GM23338 (cell line): ENCODE measurements at regions not wholly inside any gene's neighbourhood (a gene's known extent, or its start where the extent isn't known, plus 50 kb on each side); places are given as distances from the start of the nearest gene placed in this dataset.

Experiments used
- ATAC-seq: fragments of 200-7000 bp; cut with Tn5 transposase; 3 replicates; pipeline ENCODE4 v1.9.1; 2020
- DNase-seq: peaks from one replicate; pipeline ENCODE4 v3.0.0-alpha.2; 2015; ENCODE audit warnings: low spot score
- H2AFZ ChIP-seq: fragments of 200-600 bp; sonication (generic); 2 replicates; pipeline ENCODE4 v1.8.0; 2016; ENCODE audit warnings: antibody characterized with exemption, mild to moderate bottlenecking, moderate library complexity
- H3F3A ChIP-seq: fragments of 200-600 bp; sonication (generic); replicated peaks from 2 replicates; pipeline ENCODE4 v1.8.0; 2017; ENCODE audit warnings: antibody characterized with exemption, mixed run types, low read depth
- H3K27ac ChIP-seq: fragments of 200-600 bp; sonication (generic); 2 replicates; pipeline ENCODE4 v1.6.1; 2016; ENCODE audit warnings: low read depth
- H3K27me3 ChIP-seq: fragments of 200-600 bp; sonication (generic); 2 replicates; pipeline ENCODE4 v1.8.0; 2016; ENCODE audit warnings: mild to moderate bottlenecking, mixed run types, moderate library complexity; ENCODE audit not compliant: insufficient read depth
- H3K36me3 ChIP-seq: fragments of 200-600 bp; sonication (generic); 2 replicates; pipeline ENCODE4 v1.8.0; 2016; ENCODE audit warnings: mild to moderate bottlenecking; ENCODE audit not compliant: insufficient read depth
- H3K4me1 ChIP-seq: fragments of 200-600 bp; sonication (generic); 2 replicates; pipeline ENCODE4 v1.8.0; 2016; ENCODE audit warnings: mild to moderate bottlenecking, moderate library complexity; ENCODE audit not compliant: insufficient read depth
- H3K4me2 ChIP-seq: fragments of 200-600 bp; sonication (generic); 2 replicates; pipeline ENCODE4 v1.7.1; 2017; ENCODE audit warnings: mixed run types
- H3K4me3 ChIP-seq: fragments of 200-600 bp; sonication (generic); 2 replicates; pipeline ENCODE4 v1.6.1; 2016; ENCODE audit warnings: mixed run types
- H3K79me2 ChIP-seq: fragments of 200-600 bp; sonication (generic); replicated peaks from 2 replicates; pipeline ENCODE4 v1.8.0; 2017; ENCODE audit warnings: mild to moderate bottlenecking; ENCODE audit not compliant: insufficient read depth
- H3K9me2 ChIP-seq: fragments of 200-600 bp; sonication (generic); 2 replicates; pipeline ENCODE4 v1.8.0; 2017; ENCODE audit not compliant: insufficient read depth
- H4K20me1 ChIP-seq: fragments of 200-600 bp; sonication (generic); replicated peaks from 2 replicates; pipeline ENCODE4 v1.8.0; 2017; ENCODE audit warnings: mild to moderate bottlenecking; ENCODE audit not compliant: insufficient read depth
- H3K27ac Mint-ChIP-seq: 2 replicates; pipeline ENCODE4 v1.8.0; 2020; ENCODE audit warnings: inconsistent platforms, mild to moderate bottlenecking, moderate library complexity, mixed read lengths
- H3K27me3 Mint-ChIP-seq: 3 replicates; pipeline ENCODE4 v1.8.0; 2022; ENCODE audit warnings: low read depth, mild to moderate bottlenecking, moderate library complexity, mixed read lengths, inconsistent platforms; ENCODE audit not compliant: insufficient read depth, poor library complexity
- H3K36me3 Mint-ChIP-seq: 3 replicates; pipeline ENCODE4 v1.8.0; 2021; ENCODE audit warnings: low read depth, mild to moderate bottlenecking, inconsistent platforms, moderate library complexity, mixed read lengths
- H3K4me1 Mint-ChIP-seq: 3 replicates; pipeline ENCODE4 v1.8.0; 2020; ENCODE audit warnings: mild to moderate bottlenecking, inconsistent platforms, mixed read lengths
- H3K4me3 Mint-ChIP-seq: 3 replicates; pipeline ENCODE4 v1.8.0; 2021; ENCODE audit warnings: moderate library complexity, mild to moderate bottlenecking, inconsistent platforms, mixed read lengths
- H3K9me3 Mint-ChIP-seq: 3 replicates; pipeline ENCODE4 v1.8.0; 2020; ENCODE audit warnings: moderate library complexity, mild to moderate bottlenecking, inconsistent platforms, mixed read lengths
- ETS1 ChIP-seq: IDR thresholded peaks from 2 replicates; pipeline ENCODE4 v1.6.1; 2016; ENCODE audit warnings: antibody characterized with exemption
- EZH2 ChIP-seq: fragments of 200-600 bp; sonication (generic); IDR thresholded peaks from one replicate; pipeline ENCODE4 v1.8.0; 2017; ENCODE audit warnings: antibody characterized with exemption, mild to moderate bottlenecking, low read depth; ENCODE audit not compliant: unreplicated experiment
- EZH2phosphoT487 ChIP-seq: fragments of 200-600 bp; sonication (generic); IDR thresholded peaks from one replicate; pipeline ENCODE4 v1.8.1; 2018; ENCODE audit warnings: antibody characterized with exemption; ENCODE audit not compliant: unreplicated experiment
- JUNB ChIP-seq: IDR thresholded peaks from one replicate; pipeline ENCODE4 v1.6.1; 2016; ENCODE audit warnings: antibody characterized with exemption; ENCODE audit not compliant: unreplicated experiment
- ZNF331 ChIP-seq: fragments of 250-450 bp; sonication (Bioruptor Pico); IDR thresholded peaks from 2 replicates; pipeline ENCODE4 v1.5.0; 2020; ENCODE audit warnings: low read depth, mild to moderate bottlenecking, moderate library complexity
- TF ChIP-seq, protein P1 (sequence below): fragments of 250-450 bp; sonication (Bioruptor Pico); IDR thresholded peaks from 2 replicates; pipeline ENCODE4 v1.5.0; 2020; ENCODE audit warnings: mild to moderate bottlenecking, moderate library complexity
- TF ChIP-seq, protein P2 (sequence below), 2 experiments: fragments of 200-600 bp in 1 of 2; sonication (generic) in 1 of 2; conservative IDR thresholded peaks; 2 replicates each; pipeline versions ENCODE4 v1.5.1 to v1.6.1; 2016 to 2017; ENCODE audit warnings: antibody characterized with exemption in 2 of 2, low read depth in 2 of 2, mild to moderate bottlenecking in 2 of 2, moderate library complexity in 1 of 2

DNA sequence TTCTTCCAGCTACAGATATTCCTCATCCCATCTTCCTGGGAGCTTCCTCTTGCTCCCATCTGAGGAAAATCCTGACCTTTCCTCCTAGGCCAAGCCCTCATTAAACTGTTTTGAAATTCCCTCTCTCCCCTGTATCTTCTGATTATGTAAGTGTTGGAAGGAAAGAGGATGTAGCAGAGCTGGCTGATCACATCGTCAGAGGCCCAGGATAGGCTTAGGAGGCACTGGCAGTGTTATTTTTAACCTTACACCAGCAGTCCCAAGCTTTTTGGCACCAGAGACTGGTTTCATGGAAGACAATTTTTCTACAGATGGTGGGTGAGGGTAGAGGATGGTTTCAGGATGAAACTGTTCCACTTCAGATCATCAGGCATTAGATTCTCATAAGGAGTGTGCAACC lies 630.4 kb downstream of the EPHA4 start:
- Mint-ChIP-seq H3K4me3 (no peak overlapping the region), H3K4me1 (peaks cover 3% of the 10 kb centered on the region; the same call in 2 of the 3 replicates), H3K27me3 (no peaks in the 10 kb centered on the region), H3K36me3 (no peaks in the 10 kb centered on the region), H3K9me3 (peaks cover 12% of the 10 kb centered on the region; the same call in 2 of the 3 replicates), H3K27ac (no peak overlapping the region)
- H2AFZ ChIP-seq = no peak overlapping the region
- H3K27me3 ChIP-seq = no peaks in the 10 kb centered on the region
- no peak overlapping the region for H3K4me2 ChIP-seq
- H3K4me1 ChIP-seq = no peaks in the 10 kb centered on the region
- H3K79me2 ChIP-seq = no peaks in the 10 kb centered on the region
- H3K4me3 ChIP-seq = no peak overlapping the region
- DNase-seq (no peak), ATAC-seq (no peak)
- H3K27ac ChIP-seq = no peak overlapping the region
- no peaks in the 10 kb centered on the region for H3K36me3 ChIP-seq
- TF ChIP-seq, protein P1, sequence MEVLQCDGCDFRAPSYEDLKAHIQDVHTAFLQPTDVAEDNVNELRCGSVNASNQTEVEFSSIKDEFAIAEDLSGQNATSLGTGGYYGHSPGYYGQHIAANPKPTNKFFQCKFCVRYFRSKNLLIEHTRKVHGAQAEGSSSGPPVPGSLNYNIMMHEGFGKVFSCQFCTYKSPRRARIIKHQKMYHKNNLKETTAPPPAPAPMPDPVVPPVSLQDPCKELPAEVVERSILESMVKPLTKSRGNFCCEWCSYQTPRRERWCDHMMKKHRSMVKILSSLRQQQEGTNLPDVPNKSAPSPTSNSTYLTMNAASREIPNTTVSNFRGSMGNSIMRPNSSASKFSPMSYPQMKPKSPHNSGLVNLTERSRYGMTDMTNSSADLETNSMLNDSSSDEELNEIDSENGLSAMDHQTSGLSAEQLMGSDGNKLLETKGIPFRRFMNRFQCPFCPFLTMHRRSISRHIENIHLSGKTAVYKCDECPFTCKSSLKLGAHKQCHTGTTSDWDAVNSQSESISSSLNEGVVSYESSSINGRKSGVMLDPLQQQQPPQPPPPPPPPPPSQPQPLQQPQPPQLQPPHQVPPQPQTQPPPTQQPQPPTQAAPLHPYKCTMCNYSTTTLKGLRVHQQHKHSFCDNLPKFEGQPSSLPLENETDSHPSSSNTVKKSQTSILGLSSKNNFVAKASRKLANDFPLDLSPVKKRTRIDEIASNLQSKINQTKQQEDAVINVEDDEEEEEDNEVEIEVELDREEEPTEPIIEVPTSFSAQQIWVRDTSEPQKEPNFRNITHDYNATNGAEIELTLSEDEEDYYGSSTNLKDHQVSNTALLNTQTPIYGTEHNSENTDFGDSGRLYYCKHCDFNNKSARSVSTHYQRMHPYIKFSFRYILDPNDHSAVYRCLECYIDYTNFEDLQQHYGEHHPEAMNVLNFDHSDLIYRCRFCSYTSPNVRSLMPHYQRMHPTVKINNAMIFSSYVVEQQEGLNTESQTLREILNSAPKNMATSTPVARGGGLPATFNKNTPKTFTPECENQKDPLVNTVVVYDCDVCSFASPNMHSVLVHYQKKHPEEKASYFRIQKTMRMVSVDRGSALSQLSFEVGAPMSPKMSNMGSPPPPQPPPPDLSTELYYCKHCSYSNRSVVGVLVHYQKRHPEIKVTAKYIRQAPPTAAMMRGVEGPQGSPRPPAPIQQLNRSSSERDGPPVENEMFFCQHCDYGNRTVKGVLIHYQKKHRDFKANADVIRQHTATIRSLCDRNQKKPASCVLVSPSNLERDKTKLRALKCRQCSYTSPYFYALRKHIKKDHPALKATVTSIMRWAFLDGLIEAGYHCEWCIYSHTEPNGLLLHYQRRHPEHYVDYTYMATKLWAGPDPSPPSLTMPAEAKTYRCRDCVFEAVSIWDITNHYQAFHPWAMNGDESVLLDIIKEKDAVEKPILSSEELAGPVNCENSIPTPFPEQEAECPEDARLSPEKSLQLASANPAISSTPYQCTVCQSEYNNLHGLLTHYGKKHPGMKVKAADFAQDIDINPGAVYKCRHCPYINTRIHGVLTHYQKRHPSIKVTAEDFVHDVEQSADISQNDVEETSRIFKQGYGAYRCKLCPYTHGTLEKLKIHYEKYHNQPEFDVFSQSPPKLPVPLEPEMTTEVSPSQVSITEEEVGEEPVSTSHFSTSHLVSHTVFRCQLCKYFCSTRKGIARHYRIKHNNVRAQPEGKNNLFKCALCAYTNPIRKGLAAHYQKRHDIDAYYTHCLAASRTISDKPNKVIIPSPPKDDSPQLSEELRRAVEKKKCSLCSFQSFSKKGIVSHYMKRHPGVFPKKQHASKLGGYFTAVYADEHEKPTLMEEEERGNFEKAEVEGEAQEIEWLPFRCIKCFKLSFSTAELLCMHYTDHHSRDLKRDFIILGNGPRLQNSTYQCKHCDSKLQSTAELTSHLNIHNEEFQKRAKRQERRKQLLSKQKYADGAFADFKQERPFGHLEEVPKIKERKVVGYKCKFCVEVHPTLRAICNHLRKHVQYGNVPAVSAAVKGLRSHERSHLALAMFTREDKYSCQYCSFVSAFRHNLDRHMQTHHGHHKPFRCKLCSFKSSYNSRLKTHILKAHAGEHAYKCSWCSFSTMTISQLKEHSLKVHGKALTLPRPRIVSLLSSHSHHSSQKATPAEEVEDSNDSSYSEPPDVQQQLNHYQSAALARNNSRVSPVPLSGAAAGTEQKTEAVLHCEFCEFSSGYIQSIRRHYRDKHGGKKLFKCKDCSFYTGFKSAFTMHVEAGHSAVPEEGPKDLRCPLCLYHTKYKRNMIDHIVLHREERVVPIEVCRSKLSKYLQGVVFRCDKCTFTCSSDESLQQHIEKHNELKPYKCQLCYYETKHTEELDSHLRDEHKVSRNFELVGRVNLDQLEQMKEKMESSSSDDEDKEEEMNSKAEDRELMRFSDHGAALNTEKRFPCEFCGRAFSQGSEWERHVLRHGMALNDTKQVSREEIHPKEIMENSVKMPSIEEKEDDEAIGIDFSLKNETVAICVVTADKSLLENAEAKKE (CRISPR knock-in tag) = no peak
- TF ChIP-seq JUNB = no peak
- no peaks in the 10 kb centered on the region for H3F3A ChIP-seq
- H4K20me1 ChIP-seq = no peaks in the 10 kb centered on the region
- H3K9me2 ChIP-seq = 0 out of 2 replicates have a peak, but pooled peaks cover 8% of the 10 kb centered on the region

DNA sequence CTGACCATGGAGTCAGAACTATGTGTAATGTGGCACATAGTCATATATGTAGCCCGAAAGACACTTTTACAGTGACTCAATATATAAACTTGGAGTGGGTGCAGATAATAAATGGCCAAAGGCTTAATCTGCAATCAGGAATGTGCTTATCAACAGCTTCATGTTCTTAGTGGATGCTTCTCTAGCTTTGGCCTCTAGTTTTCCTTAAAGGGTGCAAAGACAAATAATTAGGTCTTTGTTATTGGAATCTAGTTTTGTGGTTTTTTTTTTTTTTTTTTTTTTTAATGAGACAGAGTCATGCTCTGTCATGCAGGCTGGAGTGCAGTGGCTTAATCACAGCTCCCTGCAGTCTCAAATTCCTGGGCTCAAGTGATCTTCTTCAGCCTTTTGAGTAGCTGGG lies 625.6 kb downstream of the EPHA4 start:
- Histone ChIP-seq H3K36me3 (no peaks in the 10 kb centered on the region), H3K4me1 (peaks cover 23% of the 10 kb centered on the region), H3F3A (no peaks in the 10 kb centered on the region), H3K4me2 (no peak overlapping the region), H3K79me2 (no peaks in the 10 kb centered on the region), H3K27me3 (no peaks in the 10 kb centered on the region), H3K27ac (no peak overlapping the region), H3K9me2 (0 out of 2 replicates have a peak, but pooled peaks cover 8% of the 10 kb centered on the region), H2AFZ (no peak overlapping the region), H4K20me1 (no peaks in the 10 kb centered on the region), H3K4me3 (no peak overlapping the region)
- H3K4me3 Mint-ChIP-seq = no peak overlapping the region
- H3K27me3 Mint-ChIP-seq = peaks cover 3% of the 10 kb centered on the region
- H3K4me1 Mint-ChIP-seq = peaks cover 18% of the 10 kb centered on the region
- no peak overlapping the region for H3K27ac Mint-ChIP-seq
- H3K9me3 Mint-ChIP-seq = peaks cover 7% of the 10 kb centered on the region; the same call in 1 of the 3 replicates
- no peaks in the 10 kb centered on the region for H3K36me3 Mint-ChIP-seq
- DNase-seq (no peak), ATAC-seq (no peak)
- TF ChIP-seq ETS1 (no peak), EZH2 (no peak), EZH2phosphoT487 (no peak), ZNF331 (CRISPR knock-in tag) (no peak)
- TF ChIP-seq, protein P2, sequence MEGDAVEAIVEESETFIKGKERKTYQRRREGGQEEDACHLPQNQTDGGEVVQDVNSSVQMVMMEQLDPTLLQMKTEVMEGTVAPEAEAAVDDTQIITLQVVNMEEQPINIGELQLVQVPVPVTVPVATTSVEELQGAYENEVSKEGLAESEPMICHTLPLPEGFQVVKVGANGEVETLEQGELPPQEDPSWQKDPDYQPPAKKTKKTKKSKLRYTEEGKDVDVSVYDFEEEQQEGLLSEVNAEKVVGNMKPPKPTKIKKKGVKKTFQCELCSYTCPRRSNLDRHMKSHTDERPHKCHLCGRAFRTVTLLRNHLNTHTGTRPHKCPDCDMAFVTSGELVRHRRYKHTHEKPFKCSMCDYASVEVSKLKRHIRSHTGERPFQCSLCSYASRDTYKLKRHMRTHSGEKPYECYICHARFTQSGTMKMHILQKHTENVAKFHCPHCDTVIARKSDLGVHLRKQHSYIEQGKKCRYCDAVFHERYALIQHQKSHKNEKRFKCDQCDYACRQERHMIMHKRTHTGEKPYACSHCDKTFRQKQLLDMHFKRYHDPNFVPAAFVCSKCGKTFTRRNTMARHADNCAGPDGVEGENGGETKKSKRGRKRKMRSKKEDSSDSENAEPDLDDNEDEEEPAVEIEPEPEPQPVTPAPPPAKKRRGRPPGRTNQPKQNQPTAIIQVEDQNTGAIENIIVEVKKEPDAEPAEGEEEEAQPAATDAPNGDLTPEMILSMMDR (conservative IDR thresholded peaks at IDR 0.05; ENCODE audit: low read depth in 2 of 2) = no peak
